ENCODE measurements at regions not wholly inside any gene's neighbourhood (a gene's known extent, or its start where the extent isn't known, plus 50 kb on each side); places are given as distances from the start of the nearest gene placed in this dataset.

- Histone ChIP-seq H3K36me3 (ENCODE audit: insufficient read depth, low read length) (no peaks in the 10 kb centered on the region), H3K4me2 (ENCODE audit: low read depth, low read length, poor library complexity, severe bottlenecking) (no peak overlapping the region), H3K27me3 (ENCODE audit: insufficient read depth, low read length, poor library complexity, severe bottlenecking) (no peaks in the 10 kb centered on the region), H3K9me3 (ENCODE audit: insufficient read depth, low read depth, low read length) (no peaks in the 10 kb centered on the region), H3K9ac (ENCODE audit: low read depth, low read length, poor library complexity, severe bottlenecking) (no peak overlapping the region), H3K79me2 (ENCODE audit: insufficient read depth, low read length) (no peaks in the 10 kb centered on the region), H2AFZ (ENCODE audit: low read length) (no peak overlapping the region), H3K9me2 (replicated peaks; ENCODE audit: low read depth, low read length) (no peaks in the 10 kb centered on the region), H3F3A (ENCODE audit: low read depth) (no peaks in the 10 kb centered on the region), H3K4me3 (ENCODE audit: low read length, poor library complexity, severe bottlenecking) (no peak overlapping the region), H3K4me1 (ENCODE audit: insufficient read depth, low read length, poor library complexity, severe bottlenecking) (no peaks in the 10 kb centered on the region), H4K20me1 (ENCODE audit: insufficient read depth, low read length, poor library complexity, severe bottlenecking) (no peaks in the 10 kb centered on the region)
- TF ChIP-seq CTCF (conservative IDR thresholded peaks at IDR 0.05; ENCODE audit: low read length) (no peak), EZH2phosphoT487 (IDR thresholded peaks at IDR 0.05; ENCODE audit: borderline replicate concordance) (no peak)
Measured at GRCh38 chr5:60230456-60230855, 336.9 kb upstream of the PDE4D start.

- no peak for TF ChIP-seq CTCF (conservative IDR thresholded peaks at IDR 0.05; ENCODE audit: low read length)
- no peak for TF ChIP-seq EZH2phosphoT487 (IDR thresholded peaks at IDR 0.05; ENCODE audit: borderline replicate concordance)
- H2AFZ ChIP-seq (ENCODE audit: low read length): no peak overlapping the region
- no peaks in the 10 kb centered on the region for H3K9me2 ChIP-seq (replicated peaks; ENCODE audit: low read depth, low read length)
- H3K36me3 ChIP-seq (ENCODE audit: insufficient read depth, low read length): no peaks in the 10 kb centered on the region
- H3K4me2 ChIP-seq (ENCODE audit: low read depth, low read length, poor library complexity, severe bottlenecking): no peak overlapping the region
- no peaks in the 10 kb centered on the region for H3F3A ChIP-seq (ENCODE audit: low read depth)
- H3K4me1 ChIP-seq (ENCODE audit: insufficient read depth, low read length, poor library complexity, severe bottlenecking): no peaks in the 10 kb centered on the region
- no peak overlapping the region for H3K9ac ChIP-seq (ENCODE audit: low read depth, low read length, poor library complexity, severe bottlenecking)
- no peaks in the 10 kb centered on the region for H3K9me3 ChIP-seq (ENCODE audit: insufficient read depth, low read depth, low read length)
- no peak overlapping the region for H3K4me3 ChIP-seq (ENCODE audit: low read length, poor library complexity, severe bottlenecking)
- no peaks in the 10 kb centered on the region for H4K20me1 ChIP-seq (ENCODE audit: insufficient read depth, low read length, poor library complexity, severe bottlenecking)
- no peaks in the 10 kb centered on the region for H3K79me2 ChIP-seq (ENCODE audit: insufficient read depth, low read length)
- H3K27me3 ChIP-seq (ENCODE audit: insufficient read depth, low read length, poor library complexity, severe bottlenecking): no peaks in the 10 kb centered on the region
Measured at GRCh38 chr5:60229691-60230185, 336.2 kb upstream of the PDE4D start.

GRCh38 chr5:60228676-60229075, 335.1 kb upstream of the PDE4D start:
- no peaks in the 10 kb centered on the region for H3K9me3 ChIP-seq (ENCODE audit: insufficient read depth, low read depth, low read length)
- H3K79me2 ChIP-seq (ENCODE audit: insufficient read depth, low read length): no peaks in the 10 kb centered on the region
- no peak overlapping the region for H3K4me3 ChIP-seq (ENCODE audit: low read length, poor library complexity, severe bottlenecking)
- H2AFZ ChIP-seq (ENCODE audit: low read length): no peak overlapping the region
- no peaks in the 10 kb centered on the region for H3K4me1 ChIP-seq (ENCODE audit: insufficient read depth, low read length, poor library complexity, severe bottlenecking)
- H3K27me3 ChIP-seq (ENCODE audit: insufficient read depth, low read length, poor library complexity, severe bottlenecking): no peaks in the 10 kb centered on the region
- H3F3A ChIP-seq (ENCODE audit: low read depth): no peaks in the 10 kb centered on the region
- no peak overlapping the region for H3K4me2 ChIP-seq (ENCODE audit: low read depth, low read length, poor library complexity, severe bottlenecking)
- no peaks in the 10 kb centered on the region for H3K36me3 ChIP-seq (ENCODE audit: insufficient read depth, low read length)
- H3K9me2 ChIP-seq (replicated peaks; ENCODE audit: low read depth, low read length): no peaks in the 10 kb centered on the region
- no peak for TF ChIP-seq EZH2phosphoT487 (IDR thresholded peaks at IDR 0.05; ENCODE audit: borderline replicate concordance)
- no peak for TF ChIP-seq CTCF (conservative IDR thresholded peaks at IDR 0.05; ENCODE audit: low read length)
- no peaks in the 10 kb centered on the region for H4K20me1 ChIP-seq (ENCODE audit: insufficient read depth, low read length, poor library complexity, severe bottlenecking)
- H3K9ac ChIP-seq (ENCODE audit: low read depth, low read length, poor library complexity, severe bottlenecking): no peak overlapping the region

All from Loucy (cell line).